Dermis microvascular lymphatic vessel endothelial cell (primary cell): ENCODE measurements at regions not wholly inside any gene's neighbourhood (a gene's known extent, or its start where the extent isn't known, plus 50 kb on each side); places are given as distances from the start of the nearest gene placed in this dataset.
"Not testable (repeated sequence)": the region's sequence is repeated elsewhere in the genome, so short reads cannot be mapped to it uniquely, and the experiment has no call there.

Experiments used
- DNase-seq, 2 donors: peaks; one replicate each; pipeline versions ENCODE4 v3.0.0 to v3.0.0-alpha.2; 2010; ENCODE audit warnings: low read depth in 2 of 2

DNA sequence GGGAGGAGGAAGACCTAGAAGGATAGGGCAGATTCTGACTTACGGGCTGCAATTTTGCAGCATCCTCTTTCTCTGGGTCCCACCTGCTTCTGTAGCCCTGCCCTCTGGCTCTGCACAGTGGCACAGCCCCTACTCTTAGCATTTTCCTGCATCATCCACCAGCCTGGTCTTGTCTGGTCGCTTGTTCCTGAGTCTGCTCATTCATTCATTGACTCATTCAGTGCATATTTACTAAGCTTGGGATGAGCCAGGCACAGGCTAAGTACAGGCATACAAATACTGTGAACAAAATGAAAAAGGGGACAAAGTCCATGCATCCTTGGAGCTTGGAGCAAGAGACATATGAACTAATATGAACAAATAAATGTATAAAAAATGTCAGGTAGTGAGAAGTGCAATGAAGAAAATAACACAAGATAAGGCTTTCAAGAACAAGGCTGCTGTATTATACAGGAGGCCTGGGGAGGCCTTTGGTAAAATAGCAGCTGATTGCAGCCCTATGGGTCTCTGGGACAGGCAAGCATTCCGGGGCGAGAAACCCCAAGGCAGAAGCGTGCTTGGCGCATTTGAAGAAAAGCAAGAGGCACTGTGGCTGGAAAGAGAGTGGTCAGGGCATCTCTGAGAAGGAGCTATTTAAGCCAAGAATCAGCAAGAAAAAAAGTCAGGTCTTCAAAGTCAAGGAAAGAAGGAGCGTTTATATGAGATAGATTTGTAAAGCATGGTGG lies 108.0 kb upstream of the ALX4 start:
- no peak for DNase-seq

DNA sequence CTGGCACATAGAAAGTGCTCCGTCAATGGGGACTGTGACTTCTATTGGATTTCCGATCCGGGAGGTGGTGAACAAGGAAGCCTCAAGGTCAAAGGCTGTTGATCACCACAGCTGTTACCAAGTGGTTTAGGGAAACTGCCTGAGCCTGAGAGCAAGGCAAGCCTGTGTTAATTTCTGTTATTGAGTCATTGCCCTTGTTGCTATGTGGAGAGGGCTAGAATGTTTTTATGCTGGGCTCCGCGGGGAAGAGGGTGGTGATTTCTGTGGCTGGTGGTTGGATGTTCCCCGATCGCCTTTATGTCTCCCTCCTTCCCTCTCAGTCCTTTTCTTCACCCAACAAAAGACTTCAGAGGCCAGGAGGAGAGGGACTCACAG lies 108.5 kb upstream of the ALX4 start:
- DNase-seq = no peak

DNA sequence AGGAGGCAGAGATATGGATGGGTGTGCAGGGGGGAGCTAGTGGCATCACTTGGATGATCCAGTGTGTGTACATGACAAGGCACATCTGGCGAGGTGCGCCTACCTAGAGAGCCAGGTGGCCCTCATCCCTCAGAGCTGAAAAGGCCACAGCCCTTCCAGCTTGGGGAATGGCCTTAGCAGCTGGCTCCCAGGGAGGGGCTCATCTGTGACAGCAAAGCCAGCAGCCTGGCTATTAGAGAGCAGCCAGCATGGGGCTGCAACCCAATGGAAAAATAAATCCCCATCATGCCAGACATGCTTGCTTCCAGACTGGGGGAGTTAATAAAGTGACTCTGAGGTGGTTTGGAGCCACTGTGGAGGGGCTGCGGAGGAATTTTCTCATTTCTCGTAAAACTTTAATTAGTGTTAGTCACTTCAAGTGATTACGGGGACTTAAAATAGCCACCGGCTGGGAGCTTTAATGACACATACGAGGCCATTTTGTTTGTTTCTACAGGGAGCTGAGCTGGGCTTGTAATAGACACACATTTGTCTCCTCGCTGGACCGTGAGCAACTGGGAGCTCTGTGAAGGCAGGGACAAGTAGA lies 111.2 kb upstream of the ALX4 start:
- DNase-seq = no peak

DNA sequence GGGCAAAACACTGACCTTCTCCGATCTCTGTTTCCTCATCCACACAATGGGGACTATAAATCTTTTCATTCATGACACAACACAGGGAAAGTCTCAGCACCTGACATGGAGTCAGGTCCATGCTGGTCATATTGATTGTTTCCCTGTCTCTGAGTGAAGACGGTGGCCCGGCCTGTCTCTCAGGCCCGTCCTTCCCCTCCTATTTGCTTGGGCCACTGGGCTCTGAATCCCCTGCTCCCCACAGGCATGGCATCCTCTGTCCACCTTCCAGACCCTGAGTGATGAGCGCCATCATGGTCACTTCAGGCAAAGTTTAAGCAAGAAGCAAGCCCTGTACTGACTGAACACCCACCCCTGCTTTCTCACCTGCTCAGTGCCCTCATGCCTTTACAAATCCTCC lies 113.3 kb upstream of the ALX4 start:
- DNase-seq = no peak

DNA sequence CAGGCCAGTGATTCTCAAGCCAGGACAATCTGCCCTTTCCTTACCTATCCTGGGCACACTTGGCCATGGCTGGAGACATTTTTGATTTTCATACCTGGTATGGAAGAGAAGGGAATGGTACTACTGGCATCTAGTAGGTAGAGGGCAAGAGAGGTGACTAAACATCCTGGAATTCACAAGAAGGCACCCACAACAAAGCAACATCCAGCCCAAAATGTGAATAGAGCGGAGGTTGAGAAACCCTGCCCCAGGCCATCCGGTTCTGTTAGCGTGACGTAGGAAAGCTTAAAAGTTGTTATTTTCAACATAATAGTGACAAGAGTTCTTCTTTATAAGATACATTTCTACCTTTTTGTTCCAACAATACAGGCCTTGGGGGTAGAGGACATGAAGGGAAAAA lies 114.9 kb upstream of the ALX4 start:
- DNase-seq = no peak

DNA sequence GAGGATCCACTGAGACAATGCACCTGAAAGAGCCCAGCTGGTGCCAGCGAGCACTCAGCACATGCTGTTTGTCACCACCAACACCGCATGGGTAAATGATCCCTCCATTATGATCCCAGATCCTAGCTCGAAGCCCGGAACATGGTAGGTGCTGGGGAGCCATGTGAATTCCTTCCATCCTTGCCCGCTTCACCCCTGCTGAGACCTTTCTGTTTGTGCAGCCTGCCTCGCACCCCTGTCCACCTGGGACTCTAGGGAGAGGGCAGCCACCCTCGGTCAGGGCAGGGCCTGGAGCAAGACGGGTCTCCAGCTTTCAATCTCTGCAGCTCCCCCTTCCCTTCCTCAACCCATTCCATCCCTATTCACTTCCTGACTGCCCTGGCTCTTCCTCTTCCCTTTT lies 116.2 kb upstream of the ALX4 start:
- DNase-seq = no peak

DNA sequence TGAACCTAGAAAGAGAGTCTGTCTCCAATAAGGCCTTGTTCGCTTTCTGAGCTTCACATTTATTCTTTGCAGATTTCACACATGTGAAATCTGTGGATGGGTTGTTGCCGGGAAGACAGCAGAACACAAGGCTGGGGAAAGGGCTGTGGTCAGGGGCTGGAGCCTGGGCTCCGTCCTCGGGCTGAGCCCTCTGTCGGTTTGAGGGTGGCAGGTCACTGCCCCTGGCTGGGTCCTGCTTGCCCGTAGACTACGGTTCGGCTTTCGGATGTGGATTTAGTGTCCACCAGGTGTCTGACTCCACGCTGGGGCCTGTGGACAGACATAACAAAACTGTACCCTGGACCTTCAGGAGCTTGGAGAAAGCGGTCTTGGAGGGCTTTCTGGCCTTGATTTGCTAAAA lies 117.0 kb upstream of the ALX4 start:
- no peak for DNase-seq

DNA sequence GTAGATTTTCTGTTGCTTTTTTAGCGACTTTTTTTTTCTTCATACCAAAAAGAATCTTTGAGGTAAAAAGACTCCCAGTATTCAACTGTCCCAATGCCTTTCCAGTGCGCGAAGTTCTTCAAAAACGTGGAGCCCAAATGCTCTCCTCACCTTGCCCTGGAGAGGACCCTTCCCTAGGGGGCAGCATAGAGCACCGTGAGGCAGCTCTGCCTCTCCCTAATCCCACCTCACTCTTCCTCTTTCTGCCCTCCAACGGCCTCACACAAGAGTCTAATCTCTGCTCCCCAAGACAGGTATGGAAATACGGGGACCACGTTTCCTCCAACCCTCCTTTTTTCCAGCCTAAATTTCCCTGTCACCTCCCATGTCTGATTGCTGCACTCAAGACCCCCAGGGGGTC lies 117.5 kb upstream of the ALX4 start:
- no peak for DNase-seq

DNA sequence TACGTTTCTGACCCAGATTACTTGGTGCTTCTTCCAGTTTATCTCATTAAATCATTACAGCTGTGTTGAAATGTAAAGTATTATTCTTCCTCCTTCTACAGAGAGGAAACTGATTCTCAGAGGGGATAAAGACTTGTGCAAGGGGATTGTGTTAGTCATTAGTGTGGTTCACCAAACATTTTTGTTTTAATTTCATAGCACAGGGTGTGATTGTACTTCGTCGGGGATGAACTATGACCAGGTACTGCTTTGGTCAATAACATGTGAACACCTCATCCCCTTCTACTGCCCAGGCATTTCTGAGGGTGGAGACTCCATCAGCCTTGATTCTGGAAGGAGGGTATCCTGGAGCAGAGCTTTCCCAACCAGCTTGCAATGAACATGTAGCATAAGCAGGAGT lies 120.2 kb upstream of the ALX4 start:
- DNase-seq = no peak

DNA sequence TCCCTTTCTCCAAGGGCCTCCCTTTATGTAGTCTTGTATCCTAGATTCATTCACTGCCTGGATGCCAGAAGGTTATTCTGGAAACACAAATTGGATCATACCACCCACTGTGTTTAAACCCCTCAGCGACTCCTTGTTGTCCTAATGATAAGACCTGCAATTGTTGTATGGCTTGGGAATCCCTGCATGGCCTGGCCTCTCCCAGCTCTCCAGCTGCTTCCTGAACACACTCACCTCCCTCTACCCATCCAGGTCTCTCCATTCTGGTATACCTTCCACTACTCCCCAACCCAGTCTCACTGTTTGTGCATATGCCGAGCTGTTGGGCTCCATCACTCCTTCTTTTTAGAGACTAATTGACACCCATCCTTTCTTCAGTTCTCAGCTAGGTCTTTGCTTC lies 124.3 kb upstream of the ALX4 start:
- DNase-seq = no peak

DNA sequence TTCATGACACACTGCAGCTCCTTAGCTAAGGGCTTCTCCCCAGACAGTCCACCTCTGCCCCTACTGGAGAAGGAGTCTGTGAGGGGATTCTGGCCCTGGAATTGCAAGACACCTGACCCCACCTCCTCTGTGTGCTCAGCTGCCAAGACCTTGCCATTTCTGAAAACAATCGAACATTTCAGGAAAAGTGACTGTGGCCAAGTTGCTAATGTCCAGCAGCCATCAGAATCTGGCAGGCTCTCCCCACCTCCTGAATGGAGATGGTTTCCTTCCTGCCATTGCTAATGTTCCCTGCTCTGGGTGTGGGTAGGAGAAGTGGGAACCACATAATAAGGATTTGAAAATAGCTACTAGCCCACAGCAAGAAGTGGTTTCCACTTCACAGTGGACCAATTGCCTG lies 127.2 kb upstream of the ALX4 start:
- no peak for DNase-seq

DNA sequence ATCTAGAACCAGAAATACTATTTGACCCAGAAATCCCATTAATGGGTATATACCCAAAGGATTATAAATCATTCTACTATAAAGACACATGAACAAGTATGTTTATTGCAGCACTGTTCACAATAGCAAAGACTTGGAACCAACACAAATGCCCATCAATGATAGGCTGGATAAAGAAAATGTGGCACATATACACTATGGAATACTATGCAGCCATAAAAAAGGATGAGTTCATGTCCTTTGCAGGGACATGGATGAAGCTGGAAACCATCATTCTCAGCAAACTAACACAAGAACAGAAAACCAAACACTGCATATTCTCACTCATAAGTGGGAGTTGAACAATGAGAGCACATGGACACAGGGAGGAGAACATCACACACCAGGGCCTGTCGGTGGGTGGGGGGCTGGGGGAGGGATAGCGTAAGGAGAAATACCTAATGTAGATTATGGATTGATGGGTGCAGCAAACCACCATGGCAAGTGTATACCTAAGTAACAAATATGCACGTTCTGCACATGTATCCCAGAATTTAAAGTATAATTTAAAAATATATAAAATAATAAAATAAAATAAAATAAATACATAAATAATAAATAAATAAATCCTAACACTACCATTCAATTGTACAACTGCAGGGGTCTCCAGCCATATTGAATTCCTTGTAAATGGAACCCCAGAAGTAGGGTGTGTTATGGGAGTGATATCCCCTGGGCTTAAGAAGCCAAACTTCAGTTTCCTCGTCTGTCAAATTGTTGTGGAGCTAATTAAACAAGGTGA lies 122.4 kb upstream of the CD82 start:
- not testable (repeated sequence) for DNase-seq

DNA sequence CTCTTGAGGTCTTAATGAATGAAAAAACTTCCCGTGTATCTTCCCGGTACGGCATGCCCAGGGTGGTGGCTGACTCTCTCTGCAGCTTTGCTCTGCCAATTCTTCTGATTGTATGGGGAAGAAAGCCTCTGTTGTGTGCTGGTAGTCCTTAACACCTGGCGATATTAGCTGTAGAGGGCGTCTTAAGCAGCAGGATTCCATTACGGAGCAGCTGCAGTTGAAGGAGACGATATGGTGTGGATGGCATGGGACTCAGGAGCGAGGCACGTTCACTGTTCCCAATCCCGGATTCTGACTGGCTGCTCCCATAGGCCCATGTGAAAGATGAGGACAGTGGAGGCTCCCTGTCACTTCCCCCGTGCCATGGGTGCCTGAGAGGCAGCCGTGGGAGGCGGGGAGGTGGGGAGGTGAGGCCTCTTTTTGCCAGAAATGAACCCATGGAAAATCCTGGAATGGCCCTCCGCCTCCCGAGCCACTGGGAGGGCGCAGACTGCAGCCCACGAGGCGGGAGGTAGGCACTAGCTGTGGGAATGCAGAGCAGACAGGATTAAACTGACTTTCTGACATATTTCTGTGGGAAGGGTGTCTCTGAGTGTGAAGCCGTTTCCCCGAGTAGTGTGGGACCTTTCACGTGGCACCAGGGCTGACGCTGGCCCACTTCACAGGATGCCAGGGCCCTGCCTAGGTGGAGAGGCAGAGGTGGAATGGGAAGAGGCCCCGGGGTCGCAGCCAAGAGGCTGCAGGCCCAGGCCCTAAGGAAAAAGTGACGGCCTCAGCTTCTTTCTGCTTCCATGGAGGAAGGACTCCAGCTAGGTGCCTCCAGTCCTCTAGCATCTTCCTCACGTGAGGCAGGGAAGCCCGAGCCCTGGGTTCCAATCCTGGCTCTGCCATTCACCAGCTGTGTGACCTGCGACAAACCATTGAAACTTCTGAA lies 121.4 kb upstream of the CD82 start:
- DNase-seq = no peak

DNA sequence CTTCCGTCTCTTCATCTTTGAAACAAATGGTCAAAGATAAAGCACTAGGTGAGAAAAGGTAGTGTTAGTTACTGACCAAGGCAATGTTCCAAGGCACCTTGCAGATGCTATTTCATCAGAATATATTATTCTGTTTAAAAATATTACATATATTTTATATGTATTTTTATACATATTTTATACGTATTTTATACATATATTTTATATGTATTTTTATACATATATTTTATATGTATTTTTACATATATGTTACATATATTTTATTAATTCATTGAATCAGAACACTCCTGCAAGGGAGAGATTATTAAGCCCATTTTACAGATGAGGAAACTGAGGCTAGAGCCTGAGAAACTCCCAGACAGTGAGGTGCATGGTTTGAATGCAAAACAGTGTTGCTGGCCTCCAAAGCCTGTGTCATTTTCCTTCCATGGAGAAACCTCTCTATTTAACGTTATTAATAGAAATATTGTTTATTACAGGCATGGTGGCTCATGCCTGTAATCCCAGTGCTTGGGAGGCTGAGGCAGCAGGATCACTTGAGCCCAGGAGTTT lies 120.6 kb upstream of the CD82 start:
- DNase-seq = no peak

DNA sequence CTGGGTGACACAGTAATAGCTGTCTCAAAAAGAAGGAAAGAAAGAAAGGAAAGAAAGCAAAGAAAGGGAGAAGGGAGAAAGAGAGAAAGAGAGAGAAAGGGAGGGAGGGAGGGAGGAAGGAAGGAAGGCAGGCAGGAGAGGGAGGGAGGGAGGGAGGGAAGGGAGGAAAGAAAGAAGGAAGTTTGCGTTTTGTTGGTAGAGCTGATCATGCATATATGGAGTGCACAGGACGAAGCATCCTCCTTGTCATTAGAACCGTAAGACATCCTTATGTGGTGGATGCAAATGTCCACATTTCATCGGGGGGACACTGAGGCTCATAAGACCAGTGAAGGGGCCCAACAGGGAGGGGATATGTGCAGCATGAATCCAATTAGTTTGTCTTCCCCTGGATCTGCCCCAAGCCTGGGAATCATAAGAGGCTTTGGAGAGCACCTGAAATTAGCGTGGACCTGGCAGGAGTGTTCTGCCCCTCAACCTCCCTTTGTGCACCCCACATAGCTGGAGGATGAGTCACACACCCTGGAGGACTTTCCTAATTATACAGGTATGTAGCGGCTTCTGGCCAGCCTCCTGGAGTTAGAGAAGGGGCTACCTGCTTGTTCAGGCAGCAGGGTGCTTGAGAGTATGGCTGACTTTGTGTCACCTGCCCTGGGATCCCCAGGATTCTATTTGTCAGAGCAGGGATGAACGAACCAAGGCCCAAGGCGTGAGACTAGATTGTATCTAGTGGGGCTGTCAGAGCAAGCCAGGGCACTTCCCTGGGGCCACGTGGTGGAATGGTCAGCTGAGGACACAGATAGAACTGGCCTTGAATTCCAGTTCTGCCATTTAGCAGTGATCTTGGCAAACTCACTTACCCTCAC lies 119.7 kb upstream of the CD82 start:
- DNase-seq = no peak

DNA sequence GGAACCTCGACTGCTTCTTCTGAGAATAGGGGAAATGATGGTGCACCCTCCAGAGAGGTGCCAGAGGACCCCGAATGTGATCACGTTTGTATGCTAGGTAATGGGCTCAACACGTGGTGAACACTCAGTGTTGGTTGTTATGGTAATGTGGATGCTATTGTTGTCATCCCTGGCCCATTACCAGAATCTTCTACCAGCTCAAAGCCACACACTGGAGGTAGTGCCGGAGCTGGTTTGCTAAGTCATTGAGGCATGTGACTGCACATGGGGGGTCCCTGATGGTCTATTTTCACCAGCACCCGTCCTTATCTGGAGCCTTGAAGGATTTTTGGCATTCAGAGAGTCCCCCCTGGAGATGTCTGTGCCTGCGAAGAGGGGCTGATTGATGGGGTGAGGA lies 119.1 kb upstream of the CD82 start:
- DNase-seq = no peak

DNA sequence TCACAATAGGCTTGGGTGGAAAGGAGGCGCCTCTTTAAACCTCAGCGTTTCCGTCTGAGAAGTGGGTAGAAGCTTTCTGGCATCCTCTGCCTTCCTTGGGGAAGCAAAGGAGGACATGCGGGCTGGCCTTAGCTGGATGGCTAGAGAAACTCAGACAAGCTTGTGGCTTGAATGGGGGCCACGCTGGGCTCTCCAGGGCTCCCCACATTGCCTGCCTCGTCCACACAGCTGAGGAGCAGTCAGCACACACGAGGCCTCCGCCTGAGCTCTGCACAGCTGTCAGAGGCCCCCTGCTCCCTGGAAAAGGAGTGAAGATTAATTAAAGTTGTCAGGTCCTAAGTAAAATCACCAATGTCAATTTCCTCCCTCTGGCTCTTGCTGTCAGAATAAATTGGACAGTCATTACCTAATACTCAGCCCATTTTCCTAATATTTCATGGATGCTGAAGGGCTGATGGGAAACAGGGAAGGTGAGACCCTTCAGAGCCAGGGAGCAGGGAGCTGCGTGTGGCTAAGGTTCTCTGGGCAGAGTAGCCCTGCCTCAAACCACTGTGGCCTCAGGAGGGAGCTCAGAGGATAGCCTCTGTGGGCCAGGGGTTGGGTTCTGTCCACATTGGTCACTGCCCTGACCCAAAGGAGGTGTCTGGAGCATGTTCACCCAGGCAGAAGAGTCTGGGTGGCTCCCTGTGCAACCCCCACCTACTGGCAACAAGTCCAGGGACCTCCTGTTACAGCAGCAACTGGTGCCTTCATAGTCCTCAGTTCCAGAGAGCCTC lies 118.3 kb upstream of the CD82 start:
- DNase-seq = no peak

DNA sequence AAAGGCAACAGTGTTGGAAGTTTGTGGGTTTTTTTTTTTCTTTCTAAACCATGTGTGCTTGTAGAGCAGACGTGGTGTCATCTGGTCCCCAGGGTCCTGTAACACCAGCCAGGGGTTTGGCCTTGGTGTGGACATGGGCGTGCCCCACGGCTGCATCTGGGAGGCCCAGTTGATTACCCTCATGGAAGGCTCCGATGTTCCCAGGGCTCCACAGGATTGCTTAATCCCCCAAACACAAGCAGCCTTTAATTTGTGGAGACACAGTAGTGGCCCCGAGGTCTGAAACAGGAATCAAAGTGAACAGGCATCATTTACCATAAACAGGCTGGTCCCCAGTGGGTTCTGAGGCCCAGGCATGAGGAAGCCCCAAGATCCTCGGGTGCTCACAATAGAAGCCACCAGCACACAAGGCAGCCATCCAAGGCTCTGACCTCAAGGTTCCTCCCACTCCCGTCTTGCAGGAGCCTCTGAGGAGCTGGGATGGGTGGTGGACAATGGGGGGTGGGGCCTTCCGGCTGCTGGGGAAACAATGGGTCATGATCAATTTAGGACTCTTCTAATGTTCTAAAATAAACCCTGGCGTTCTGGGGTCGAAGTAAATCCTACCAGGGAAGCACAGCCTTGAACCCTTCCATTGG lies 115.0 kb upstream of the CD82 start:
- DNase-seq = no peak

DNA sequence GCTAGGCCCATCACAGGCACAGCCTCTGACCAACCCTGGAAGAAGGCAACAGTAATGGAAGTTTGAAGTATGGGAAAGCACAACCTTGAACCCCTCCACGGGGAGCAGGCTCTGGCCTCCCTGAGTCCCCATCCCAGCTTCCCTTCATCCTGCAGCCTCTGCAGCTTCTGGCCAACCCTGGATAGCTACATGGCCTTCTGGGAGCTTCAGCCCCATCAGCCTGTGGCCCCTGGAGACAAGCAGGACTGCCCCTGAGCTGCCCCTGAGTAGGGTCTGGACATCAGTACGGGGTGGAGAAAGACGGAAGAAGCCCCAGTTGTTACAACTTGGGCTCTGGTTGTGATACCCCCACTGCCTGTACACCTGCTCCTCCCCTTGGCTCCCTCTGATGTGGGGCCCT lies 113.8 kb upstream of the CD82 start:
- no peak for DNase-seq
